ENCODE measurements at regions not wholly inside any gene's neighbourhood (a gene's known extent, or its start where the extent isn't known, plus 50 kb on each side); places are given as distances from the start of the nearest gene placed in this dataset.
"Not testable (repeated sequence)": the region's sequence is repeated elsewhere in the genome, so short reads cannot be mapped to it uniquely, and the experiment has no call there.

- no peak for DNase-seq
Observed at GRCh38 chr6:15922510-15923250, 206.2 kb upstream of the MYLIP start.

DNA sequence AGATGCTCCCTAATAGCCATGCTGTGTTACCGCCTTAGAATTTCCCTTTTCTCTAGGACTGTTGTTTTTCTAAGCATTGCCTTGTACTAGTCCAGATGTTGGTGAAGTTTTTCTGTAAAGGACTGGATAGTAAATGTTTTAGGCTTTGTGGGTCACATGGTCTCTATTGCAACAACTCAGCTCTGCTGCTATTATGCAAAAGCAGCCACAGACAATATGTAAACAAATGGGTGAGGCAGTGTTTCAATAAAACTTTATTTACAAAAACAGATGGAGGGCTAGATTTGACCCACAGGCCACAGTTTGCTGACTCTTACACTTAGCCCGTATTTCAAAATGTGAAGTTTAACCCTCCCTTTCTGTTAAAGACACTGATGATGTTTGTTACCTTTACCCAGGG, 207.6 kb upstream of the MYLIP start:
- no peak for DNase-seq

DNA sequence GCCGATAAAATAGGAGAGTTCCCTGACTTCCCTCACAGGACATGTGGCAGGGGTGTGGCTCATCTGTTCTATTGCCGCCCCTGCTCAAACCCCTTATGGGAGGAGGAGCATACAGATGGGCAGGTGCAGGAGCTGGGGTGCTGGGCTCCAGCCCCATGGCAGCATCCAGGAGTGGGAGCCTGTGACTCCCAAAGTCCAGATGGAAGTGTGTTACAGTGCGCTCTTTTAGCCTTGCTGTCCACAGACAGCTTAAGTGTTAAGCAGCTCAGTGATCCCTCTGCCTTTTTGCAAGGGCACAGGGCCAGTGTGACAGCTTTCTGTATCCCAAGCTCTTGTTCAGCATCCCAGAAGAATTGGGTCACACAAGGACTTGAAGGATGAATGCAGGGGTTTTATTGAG, 212.3 kb upstream of the MYLIP start:
- DNase-seq = no peak

GRCh38 chr6:15915508-15916178, 213.2 kb upstream of the MYLIP start:
- DNase-seq = no peak

- DNase-seq = no peak
Observed at GRCh38 chr6:15914553-15914952, 214.3 kb upstream of the MYLIP start.

DNA sequence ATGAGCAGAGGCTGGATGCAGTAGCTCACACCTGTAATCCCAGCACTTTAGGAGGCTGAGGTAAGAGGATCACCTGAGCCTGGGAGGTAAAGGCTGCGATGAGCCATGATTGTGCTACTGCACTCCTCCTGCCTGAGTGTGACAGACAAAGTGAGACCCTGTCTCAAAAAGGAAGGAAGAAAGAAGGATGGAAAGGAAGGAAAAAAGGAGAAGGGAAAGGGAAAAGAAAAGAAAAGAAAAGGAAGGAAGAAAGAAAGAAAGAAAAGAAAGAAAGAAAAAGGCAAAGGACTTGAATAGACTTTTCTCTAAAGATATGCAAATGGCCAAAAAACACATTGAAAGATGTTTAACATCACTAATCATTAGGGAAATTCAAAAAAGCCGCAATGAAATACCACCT, 215.3 kb upstream of the MYLIP start:
- DNase-seq = no peak

- DNase-seq = no peak
Observed at GRCh38 chr6:15912505-15913400, 216.1 kb upstream of the MYLIP start.

DNA sequence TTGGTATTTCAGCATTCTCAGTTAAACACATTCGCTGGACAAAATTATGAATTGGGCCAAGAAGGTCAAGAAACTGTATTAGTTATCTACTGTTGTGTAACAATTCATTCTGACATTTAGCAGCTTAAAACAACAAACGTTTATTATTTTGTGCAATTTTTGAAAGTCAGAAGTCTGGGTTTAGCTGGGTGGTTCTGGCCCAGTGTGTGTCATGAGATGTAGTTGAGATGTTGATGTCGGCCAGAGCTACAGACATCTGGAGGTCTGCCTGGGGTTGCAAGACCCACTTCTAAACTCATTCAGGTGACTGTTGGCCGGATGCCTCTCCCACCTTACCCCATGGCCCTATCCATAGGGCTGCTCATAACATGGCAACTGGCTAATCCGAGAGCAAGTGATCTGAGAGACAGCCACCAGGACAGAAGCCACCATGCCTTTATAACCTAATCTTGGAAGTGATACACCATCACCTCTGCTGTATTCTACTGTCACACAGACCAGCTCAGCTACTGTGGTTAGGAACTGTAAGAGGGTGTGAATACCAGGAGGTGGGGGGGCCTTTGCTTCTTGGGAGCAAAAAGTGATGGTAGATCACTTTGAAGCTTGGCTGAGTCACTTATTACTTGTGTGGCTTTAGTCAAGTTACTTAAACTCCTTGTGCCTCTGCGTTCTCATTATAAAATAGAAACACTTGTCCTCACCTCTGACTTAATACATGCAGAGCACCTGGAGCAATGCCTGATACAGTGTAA, 217.0 kb upstream of the MYLIP start:
- no peak for DNase-seq

GRCh38 chr6:15909290-15910070, 219.4 kb upstream of the MYLIP start:
- no peak for DNase-seq

GRCh38 chr6:15908871-15909270, 220.0 kb upstream of the MYLIP start:
- DNase-seq = no peak

DNA sequence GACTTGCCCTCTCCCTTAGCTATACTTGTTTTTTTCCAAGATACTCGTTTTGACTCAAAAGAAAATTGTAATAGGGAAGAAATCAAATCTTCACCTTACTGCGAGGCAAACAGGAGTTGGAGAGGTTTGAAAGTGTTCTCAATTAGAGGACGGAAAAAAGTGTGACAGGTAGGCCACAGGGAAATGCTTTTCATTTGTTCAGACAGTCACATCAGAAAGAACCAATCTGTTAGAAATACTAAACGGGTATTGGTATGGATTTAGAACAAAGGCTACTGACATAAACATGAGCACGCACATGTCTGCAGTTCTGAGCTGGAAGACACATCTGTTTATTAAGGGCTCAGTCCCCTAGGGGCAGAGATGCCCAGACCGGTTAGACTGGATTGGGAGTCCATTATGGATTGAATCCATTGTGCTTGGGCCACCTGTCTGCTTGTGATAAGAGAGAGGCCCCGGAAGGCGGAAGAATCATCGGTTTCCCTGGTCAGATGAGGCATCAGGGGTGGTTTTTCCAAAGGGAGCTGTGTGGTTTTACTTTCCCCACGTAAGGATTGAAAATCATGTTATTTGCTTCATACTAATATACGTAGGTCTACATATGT, 220.9 kb upstream of the MYLIP start:
- no peak for DNase-seq

GRCh38 chr6:15907220-15907913, 221.5 kb upstream of the MYLIP start:
- not testable (repeated sequence) for DNase-seq

GRCh38 chr6:15906420-15907016, 222.4 kb upstream of the MYLIP start:
- DNase-seq = no peak

DNA sequence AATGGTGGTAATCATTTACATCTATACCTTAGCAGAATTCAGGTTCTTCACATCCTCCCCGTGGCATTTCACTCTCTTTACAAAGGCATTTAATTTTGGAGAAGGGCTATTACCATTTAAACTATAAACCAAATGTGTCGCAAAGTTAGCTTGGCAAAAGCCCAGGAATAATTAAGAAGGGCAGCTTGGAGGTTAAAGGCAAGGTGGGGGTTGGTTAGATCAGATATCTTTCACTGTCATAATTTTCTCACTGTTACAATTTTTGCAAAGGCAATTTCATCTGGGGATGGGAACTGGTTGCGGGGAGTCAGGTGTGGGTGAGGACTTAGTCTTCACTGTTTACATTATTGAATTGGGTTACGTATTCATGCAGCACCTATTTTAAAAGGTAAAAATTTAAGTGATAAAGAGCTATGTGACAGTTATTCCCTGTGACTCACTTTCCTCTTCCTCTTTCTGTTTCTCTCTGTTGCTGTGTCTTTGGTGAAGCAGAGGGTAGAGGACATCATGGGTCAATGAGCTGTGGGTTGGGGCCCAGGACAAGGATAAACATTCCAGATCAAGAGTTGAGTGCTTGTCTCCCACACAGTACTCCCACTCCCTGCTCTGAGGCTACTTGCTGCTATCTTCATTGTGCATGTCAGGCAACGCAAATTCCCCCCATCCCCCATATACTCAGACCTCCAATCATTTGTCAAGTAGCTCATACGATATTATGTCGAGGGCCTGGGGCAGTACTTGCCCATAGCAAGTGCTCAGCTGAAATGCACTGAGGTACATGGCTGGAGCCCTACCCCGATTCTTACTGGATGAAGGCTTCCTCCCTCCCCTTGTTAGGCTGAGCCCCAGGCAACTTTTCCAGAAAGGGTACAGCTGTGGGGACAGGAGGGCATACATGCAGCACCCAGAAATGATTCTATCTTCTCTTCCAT, 223.1 kb upstream of the MYLIP start:
- DNase-seq = no peak

DNA sequence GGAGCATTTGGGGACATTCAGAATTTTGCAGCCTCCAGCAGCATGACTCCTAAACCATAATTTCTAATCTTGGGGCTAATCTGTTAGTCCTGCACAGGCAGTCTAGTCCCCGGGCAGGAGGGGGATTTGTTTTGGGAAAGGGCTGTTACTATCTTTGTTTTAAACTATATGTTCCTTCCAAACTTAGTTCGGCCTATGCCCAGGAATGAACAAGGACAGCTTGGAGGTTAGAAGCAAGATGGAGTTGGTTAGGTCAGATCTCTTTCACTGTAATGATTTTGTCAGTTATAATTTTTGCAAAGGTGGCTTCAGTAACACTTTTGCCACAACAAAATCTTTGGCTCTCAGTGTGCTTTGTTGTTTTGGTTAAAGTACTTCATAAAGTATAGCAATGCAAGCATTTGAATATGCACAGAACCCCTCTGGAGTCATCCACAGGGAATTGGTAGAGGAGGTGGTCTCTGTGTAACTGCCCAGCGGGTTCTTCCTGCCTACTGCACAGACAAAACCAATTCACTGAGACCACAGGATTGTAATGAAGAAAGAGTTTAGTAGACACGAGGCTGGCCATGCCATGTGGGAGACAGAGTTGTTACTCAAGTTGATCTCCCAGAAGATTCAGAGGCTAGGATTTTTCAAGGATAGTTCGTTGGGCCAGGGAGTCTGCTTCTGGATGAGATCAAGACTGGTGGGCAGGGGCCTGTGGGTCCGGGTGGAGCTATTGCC, 224.1 kb upstream of the MYLIP start:
- no peak for DNase-seq

- no peak for DNase-seq
Observed at GRCh38 chr6:15901141-15902115, 227.5 kb upstream of the MYLIP start.

DNA sequence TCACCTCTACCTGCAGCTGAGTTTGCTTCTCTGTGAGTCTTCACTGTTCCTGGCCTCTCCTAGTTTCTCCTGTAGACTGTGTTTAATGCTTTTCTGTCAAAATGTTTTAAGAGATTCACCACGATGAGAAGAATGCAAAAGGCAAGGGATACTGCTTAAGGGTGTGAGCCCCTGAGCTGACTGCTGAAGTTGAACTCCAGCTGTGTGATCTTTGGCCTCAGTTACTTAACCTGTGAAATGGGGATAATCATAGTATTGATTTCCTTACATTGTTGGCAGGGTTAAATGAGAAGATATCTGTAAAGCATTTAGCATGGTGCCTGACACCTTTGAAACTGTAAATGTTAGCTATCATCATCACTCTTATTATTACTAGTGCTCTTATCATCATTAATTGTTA, 230.2 kb upstream of the MYLIP start:
- no peak for DNase-seq
